OCI-LY1 (cell line): ENCODE measurements at regions not wholly inside any gene's neighbourhood (a gene's known extent, or its start where the extent isn't known, plus 50 kb on each side); places are given as distances from the start of the nearest gene placed in this dataset.

Experiments
- H2AFZ ChIP-seq: fragments of 200-600 bp; sonication (generic), shearing (Covaris generic); 2 replicates; pipeline ENCODE4 v1.6.0; 2014; ENCODE audit warnings: antibody characterized with exemption, mild to moderate bottlenecking, low read length
- H3F3A ChIP-seq: fragments of 200-600 bp; sonication (generic), shearing (Covaris generic); 2 replicates; pipeline ENCODE4 v1.6.0; 2014; ENCODE audit warnings: mild to moderate bottlenecking, antibody characterized with exemption, low read length, moderate library complexity; ENCODE audit not compliant: insufficient read depth
- H3K27ac ChIP-seq: fragments of 200-600 bp; sonication (generic); 2 replicates; pipeline ENCODE4 v1.5.1; 2014; ENCODE audit warnings: low read length, mixed run types, mild to moderate bottlenecking, low read depth; ENCODE audit not compliant: poor library complexity, severe bottlenecking
- H3K27me3 ChIP-seq: fragments of 200-600 bp; sonication (generic); 2 replicates; pipeline ENCODE4 v1.6.0; 2014; ENCODE audit warnings: antibody characterized with exemption, mild to moderate bottlenecking, low read length, moderate library complexity; ENCODE audit not compliant: insufficient read depth
- H3K36me3 ChIP-seq: fragments of 200-600 bp; sonication (generic); 2 replicates; pipeline ENCODE4 v1.6.1; 2014; ENCODE audit warnings: mild to moderate bottlenecking, antibody characterized with exemption, low read length, moderate library complexity, mixed read lengths; ENCODE audit not compliant: insufficient read depth
- H3K4me1 ChIP-seq: fragments of 200-600 bp; sonication (generic); 2 replicates; pipeline ENCODE4 v1.5.1; 2014; ENCODE audit warnings: mild to moderate bottlenecking, low read length, moderate library complexity; ENCODE audit not compliant: insufficient read depth, severe bottlenecking
- H3K4me2 ChIP-seq: fragments of 200-600 bp; sonication (generic), shearing (Covaris generic); 2 replicates; pipeline ENCODE4 v1.6.1; 2014; ENCODE audit warnings: low read length
- H3K4me3 ChIP-seq: fragments of 200-600 bp; sonication (generic); 2 replicates; pipeline ENCODE4 v1.5.1; 2014; ENCODE audit warnings: low read length, low read depth, mild to moderate bottlenecking, mixed read lengths; ENCODE audit not compliant: poor library complexity, severe bottlenecking
- H3K79me2 ChIP-seq: fragments of 200-600 bp; shearing (Covaris generic); 2 replicates; pipeline ENCODE4 v1.6.1; 2016; ENCODE audit warnings: mixed run types, low read length, mixed read lengths; ENCODE audit not compliant: insufficient read depth
- H3K9ac ChIP-seq: fragments of 200-600 bp; sonication (generic), shearing (Covaris generic); 2 replicates; pipeline ENCODE4 v1.6.1; 2014; ENCODE audit warnings: mild to moderate bottlenecking, low read length, mixed read lengths
- H3K9me2 ChIP-seq: fragments of 200-600 bp; sonication (generic), shearing (Covaris generic); 2 replicates; pipeline ENCODE4 v1.6.1; 2014; ENCODE audit warnings: low read depth, mild to moderate bottlenecking, low read length, mixed read lengths
- H3K9me3 ChIP-seq: fragments of 200-600 bp; shearing (Covaris generic); 2 replicates; pipeline ENCODE4 v1.6.1; 2014; ENCODE audit warnings: low read length, mixed read lengths
- H4K20me1 ChIP-seq: fragments of 200-600 bp; sonication (generic), shearing (Covaris generic); 2 replicates; pipeline ENCODE4 v1.6.0; 2016; ENCODE audit warnings: mild to moderate bottlenecking, low read length; ENCODE audit not compliant: insufficient read depth
- CTCF ChIP-seq: fragments of 200-600 bp; sonication (generic), shearing (Covaris generic); IDR thresholded peaks from 2 replicates; pipeline ENCODE4 v1.5.1; 2017; ENCODE audit warnings: mild to moderate bottlenecking, antibody characterized with exemption, low read length, moderate library complexity, mixed read lengths
- EZH2 ChIP-seq: fragments of 200-600 bp; sonication (generic), shearing (Covaris generic); IDR thresholded peaks from 2 replicates; pipeline ENCODE4 v1.8.0; 2017; ENCODE audit warnings: borderline replicate concordance, mixed run types, mild to moderate bottlenecking, antibody characterized with exemption, low read length, moderate library complexity, mixed read lengths

DNA sequence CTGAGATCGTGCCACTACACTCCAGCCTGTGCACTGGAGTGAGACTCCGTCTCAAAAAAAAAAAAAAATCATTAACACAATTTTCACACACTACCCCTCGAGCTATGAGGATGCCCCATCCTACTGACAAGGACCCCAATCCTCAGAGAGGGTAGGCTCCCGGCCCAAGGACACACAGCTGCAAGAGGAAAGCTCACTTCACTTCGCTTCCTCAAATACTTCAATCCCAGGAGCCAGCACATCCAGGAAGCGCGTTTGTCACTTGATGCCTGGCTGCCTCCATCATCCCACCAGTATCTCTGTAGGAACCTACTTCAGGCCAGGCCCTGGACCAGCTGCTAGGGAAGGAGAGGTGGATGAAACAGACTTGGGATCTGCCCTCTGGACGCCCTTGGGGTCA lies 144.0 kb downstream of the CRYBB2 start:
- H3K9me3 ChIP-seq: no peaks in the 10 kb centered on the region
- H3K36me3 ChIP-seq: no peaks in the 10 kb centered on the region
- no peak overlapping the region for H2AFZ ChIP-seq
- H3F3A ChIP-seq: no peaks in the 10 kb centered on the region
- no peak overlapping the region for H3K4me3 ChIP-seq
- no peaks in the 10 kb centered on the region for H4K20me1 ChIP-seq
- H3K27ac ChIP-seq: no peak overlapping the region
- TF ChIP-seq CTCF: no peak
- TF ChIP-seq EZH2: no peak
- no peak overlapping the region for H3K9ac ChIP-seq
- no peaks in the 10 kb centered on the region for H3K4me1 ChIP-seq
- H3K27me3 ChIP-seq: no peaks in the 10 kb centered on the region
- H3K4me2 ChIP-seq: no peak overlapping the region
- no peaks in the 10 kb centered on the region for H3K9me2 ChIP-seq
- H3K79me2 ChIP-seq: no peaks in the 10 kb centered on the region

DNA sequence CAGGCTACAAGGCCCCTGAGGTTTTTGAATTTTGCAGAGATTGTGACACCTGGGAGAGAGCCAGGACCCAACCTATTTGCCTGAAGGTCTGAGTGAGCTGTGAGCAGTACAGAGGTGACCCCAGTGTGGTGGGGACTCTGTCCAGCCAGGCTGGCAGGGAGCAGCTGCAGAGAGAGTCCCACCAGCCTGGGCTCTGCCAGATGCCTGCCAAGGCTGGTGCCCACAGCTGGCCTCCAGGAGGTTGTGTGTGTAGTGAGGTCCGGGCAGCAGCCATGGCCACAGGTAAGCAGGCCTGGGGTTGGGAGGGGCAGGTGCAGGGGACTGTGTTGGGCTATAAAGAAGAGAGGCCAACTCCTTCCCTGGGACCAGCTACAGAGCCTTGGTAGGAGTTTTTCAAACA lies 144.8 kb downstream of the CRYBB2 start:
- TF ChIP-seq EZH2: no peak
- TF ChIP-seq CTCF: no peak
- no peaks in the 10 kb centered on the region for H3K79me2 ChIP-seq
- no peaks in the 10 kb centered on the region for H3F3A ChIP-seq
- H3K9ac ChIP-seq: no peak overlapping the region
- no peak overlapping the region for H3K4me2 ChIP-seq
- H3K27ac ChIP-seq: no peak overlapping the region
- H3K27me3 ChIP-seq: no peaks in the 10 kb centered on the region
- H3K36me3 ChIP-seq: no peaks in the 10 kb centered on the region
- H3K4me3 ChIP-seq: no peak overlapping the region
- no peaks in the 10 kb centered on the region for H3K4me1 ChIP-seq
- no peak overlapping the region for H2AFZ ChIP-seq
- H4K20me1 ChIP-seq: no peaks in the 10 kb centered on the region
- H3K9me2 ChIP-seq: no peaks in the 10 kb centered on the region
- no peaks in the 10 kb centered on the region for H3K9me3 ChIP-seq

- Histone ChIP-seq H3K9ac (no peak overlapping the region), H3K4me2 (no peak overlapping the region), H3K36me3 (no peaks in the 10 kb centered on the region), H4K20me1 (no peaks in the 10 kb centered on the region), H3K4me1 (no peaks in the 10 kb centered on the region), H3K4me3 (no peak overlapping the region), H3K79me2 (no peaks in the 10 kb centered on the region), H3K9me2 (no peaks in the 10 kb centered on the region), H3K9me3 (no peaks in the 10 kb centered on the region), H2AFZ (no peak overlapping the region), H3F3A (no peaks in the 10 kb centered on the region), H3K27ac (no peak overlapping the region), H3K27me3 (no peaks in the 10 kb centered on the region)
- TF ChIP-seq EZH2 (no peak), CTCF (no peak)
These were observed 145.3 kb downstream of the CRYBB2 start for GRCh38 chr22:25364736-25365241.
